Fibroblast of lung (primary cell): ENCODE measurements at regions not wholly inside any gene's neighbourhood (a gene's known extent, or its start where the extent isn't known, plus 50 kb on each side); places are given as distances from the start of the nearest gene placed in this dataset.

Experiments
- DNase-seq, 2 donors: peaks; one replicate each; pipeline versions ENCODE4 v3.0.0 to v3.0.0-alpha.2; 2010; ENCODE audit warnings: low read depth in 2 of 2
- H2AFZ ChIP-seq: 2 replicates; pipeline ENCODE4 v1.5.1; 2012; ENCODE audit warnings: low read length, control low read depth, inconsistent platforms
- H3K27ac ChIP-seq: 2 replicates; pipeline ENCODE4 v1.5.1; 2011; ENCODE audit warnings: low read length, control low read depth; ENCODE audit not compliant: insufficient read depth
- H3K27me3 ChIP-seq: 2 replicates; pipeline ENCODE4 v1.5.1; 2011; ENCODE audit warnings: mild to moderate bottlenecking, low read length; ENCODE audit not compliant: control insufficient read depth, insufficient read depth
- H3K36me3 ChIP-seq: 2 replicates; pipeline ENCODE4 v1.5.1; 2011; ENCODE audit warnings: low read length; ENCODE audit not compliant: control insufficient read depth, insufficient read depth
- H3K4me1 ChIP-seq: 2 replicates; pipeline ENCODE4 v1.5.1; 2011; ENCODE audit warnings: low read length; ENCODE audit not compliant: control insufficient read depth, insufficient read depth; ENCODE audit errors: extremely low read depth
- H3K4me2 ChIP-seq: 2 replicates; pipeline ENCODE4 v1.5.1; 2011; ENCODE audit warnings: low read length, control low read depth; ENCODE audit not compliant: insufficient read depth; ENCODE audit errors: extremely low read depth
- H3K4me3 ChIP-seq, 4 experiments: fragments of 200-600 bp in 1 of 4; sonication (generic) in 1 of 4; replicated peaks in 1 of 4; 2 replicates each; pipeline ENCODE4 v1.5.1; 2011 to 2016; ENCODE audit warnings: low read length in 4 of 4, low read depth in 3 of 4, mild to moderate bottlenecking in 3 of 4, control low read depth in 2 of 4, inconsistent platforms in 1 of 4, mixed read lengths in 1 of 4; ENCODE audit not compliant: insufficient read depth in 1 of 4; ENCODE audit errors: control extremely low read depth in 1 of 4
- H3K79me2 ChIP-seq: 2 replicates; pipeline ENCODE4 v1.5.1; 2012; ENCODE audit warnings: mild to moderate bottlenecking, low read length, inconsistent platforms; ENCODE audit not compliant: control insufficient read depth, insufficient read depth
- H3K9ac ChIP-seq: 2 replicates; pipeline ENCODE4 v1.5.1; 2011; ENCODE audit warnings: mild to moderate bottlenecking, low read length, control low read depth; ENCODE audit not compliant: insufficient read depth
- H3K9me3 ChIP-seq: 2 replicates; pipeline ENCODE4 v1.5.1; 2012; ENCODE audit warnings: low read depth, low read length; ENCODE audit not compliant: control insufficient read depth, insufficient read depth
- H4K20me1 ChIP-seq: 2 replicates; pipeline ENCODE4 v1.5.1; 2011; ENCODE audit warnings: low read length; ENCODE audit not compliant: control insufficient read depth, insufficient read depth; ENCODE audit errors: extremely low read depth
- CTCF ChIP-seq, 2 donors: IDR thresholded peaks in 1 of 2; conservative IDR thresholded peaks in 1 of 2; 1 replicate in 1 of 2; 2 replicates in 1 of 2; pipeline ENCODE4 v1.5.1; 2011 to 2012; ENCODE audit warnings: low read length in 2 of 2, control low read depth in 1 of 2, inconsistent platforms in 1 of 2, low read depth in 1 of 2, mild to moderate bottlenecking in 1 of 2
- EZH2 ChIP-seq: IDR thresholded peaks from 2 replicates; pipeline ENCODE4 v1.5.1; 2012; ENCODE audit warnings: low read length, control low read depth, mild to moderate bottlenecking; ENCODE audit errors: missing control alignments

- Histone ChIP-seq H3K9ac (no peak overlapping the region), H4K20me1 (no peaks in the 10 kb centered on the region), H3K9me3 (no peaks in the 10 kb centered on the region), H3K4me2 (no peak overlapping the region), H3K27ac (no peak overlapping the region), H3K36me3 (no peaks in the 10 kb centered on the region), H3K79me2 (no peaks in the 10 kb centered on the region), H3K27me3 (no peaks in the 10 kb centered on the region), H3K4me1 (no peaks in the 10 kb centered on the region), H2AFZ (no peak overlapping the region), H3K4me3 (no peak overlapping the region)
- TF ChIP-seq EZH2 = no peak
- no peak for TF ChIP-seq CTCF (conservative IDR thresholded peaks at IDR 0.05 in 1 of 2, IDR thresholded peaks at IDR 0.05 in 1 of 2; ENCODE audit: low read depth in 1 of 2, low read length in 2 of 2)
- DNase-seq = no peak
These were observed 607.0 kb upstream of the PRKX start for GRCh38 chrX:4320436-4320947.

DNA sequence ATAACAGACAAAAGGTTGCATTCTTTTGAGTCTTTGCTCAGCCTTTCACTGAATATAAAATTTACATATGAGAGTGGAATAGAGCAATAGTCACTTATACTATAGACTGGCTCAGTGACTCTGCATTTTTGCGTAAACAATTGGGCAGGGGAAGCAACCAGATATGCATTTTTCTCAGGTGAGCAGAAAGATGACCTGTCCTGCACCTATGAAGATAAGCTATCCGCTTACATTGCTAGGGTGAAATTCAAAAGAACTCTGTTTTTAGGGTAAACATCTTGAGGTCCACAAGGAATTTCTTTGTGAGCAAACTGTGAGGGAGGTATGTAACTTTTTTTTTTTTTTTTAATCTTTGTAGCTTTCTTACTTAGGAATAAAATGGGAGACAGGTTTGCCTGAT lies 602.4 kb upstream of the PRKX start:
- Histone ChIP-seq H3K36me3 (no peaks in the 10 kb centered on the region), H3K9me3 (no peaks in the 10 kb centered on the region), H3K9ac (no peak overlapping the region), H4K20me1 (no peaks in the 10 kb centered on the region), H3K4me2 (no peak overlapping the region), H3K4me3 (no peak overlapping the region), H3K4me1 (no peaks in the 10 kb centered on the region), H2AFZ (no peak overlapping the region), H3K27ac (no peak overlapping the region), H3K79me2 (no peaks in the 10 kb centered on the region), H3K27me3 (no peaks in the 10 kb centered on the region)
- TF ChIP-seq CTCF (conservative IDR thresholded peaks at IDR 0.05 in 1 of 2, IDR thresholded peaks at IDR 0.05 in 1 of 2; ENCODE audit: low read depth in 1 of 2, low read length in 2 of 2) (no peak), EZH2 (no peak)
- DNase-seq = no peak

GRCh38 chrX:4314586-4314985 lies 601.1 kb upstream of the PRKX start:
- no peak for DNase-seq
- no peak for TF ChIP-seq CTCF (conservative IDR thresholded peaks at IDR 0.05 in 1 of 2, IDR thresholded peaks at IDR 0.05 in 1 of 2; ENCODE audit: low read depth in 1 of 2, low read length in 2 of 2)
- no peak for TF ChIP-seq EZH2
- Histone ChIP-seq H3K27ac (no peak overlapping the region), H2AFZ (no peak overlapping the region), H3K4me1 (no peaks in the 10 kb centered on the region), H3K27me3 (no peaks in the 10 kb centered on the region), H3K79me2 (no peaks in the 10 kb centered on the region), H3K4me2 (no peak overlapping the region), H4K20me1 (no peaks in the 10 kb centered on the region), H3K36me3 (no peaks in the 10 kb centered on the region), H3K4me3 (no peak overlapping the region), H3K9ac (no peak overlapping the region), H3K9me3 (no peaks in the 10 kb centered on the region)
